ENCODE measurements at regions not wholly inside any gene's neighbourhood (a gene's known extent, or its start where the extent isn't known, plus 50 kb on each side); places are given as distances from the start of the nearest gene placed in this dataset.

GRCh38 chr7:31432836-31433340 is 81.0 kb upstream of the ITPRID1 start:
- TF ChIP-seq CTCF (IDR thresholded peaks at IDR 0.05) (no peak), ZFX (IDR thresholded peaks at IDR 0.05; ENCODE audit: borderline replicate concordance) (no peak)

Measured in 22Rv1 (cell line).